ENCODE measurements at regions not wholly inside any gene's neighbourhood (a gene's known extent, or its start where the extent isn't known, plus 50 kb on each side); places are given as distances from the start of the nearest gene placed in this dataset.

GRCh38 chr5:167827766-167828165 is 463.7 kb upstream of the WWC1 start:
- no peak overlapping the region for H3K4me3 ChIP-seq (ENCODE audit: low read depth, low read length)
- WGBS = 57% methylated on average over 1 of the region's 1 CpG

GRCh38 chr5:167831754-167832504 is 459.5 kb upstream of the WWC1 start:
- 58% methylated on average over 8 of the region's 8 CpGs for WGBS

More at GRCh38 chr5:167827766-167828165, 463.7 kb upstream of the WWC1 start:
- no peak for DNase-seq (ENCODE audit: extremely low spot score)
- Histone ChIP-seq H3K4me1 (ENCODE audit: insufficient read depth) (no peaks in the 10 kb centered on the region), H3K36me3 (ENCODE audit: insufficient read depth) (no peaks in the 10 kb centered on the region), H3K27ac (ENCODE audit: low read depth) (no peak overlapping the region)

GRCh38 chr5:167832609-167833008 is 458.8 kb upstream of the WWC1 start:
- no peaks in the 10 kb centered on the region for H3K36me3 ChIP-seq (ENCODE audit: insufficient read depth)
- 0% methylated on average over 1 of the region's 1 CpG for WGBS
- DNase-seq (ENCODE audit: extremely low spot score) = no peak
- H3K4me1 ChIP-seq (ENCODE audit: insufficient read depth) = no peaks in the 10 kb centered on the region
- no peak overlapping the region for H3K27ac ChIP-seq (ENCODE audit: low read depth)
- H3K4me3 ChIP-seq (ENCODE audit: low read depth, low read length) = no peak overlapping the region

More at GRCh38 chr5:167831754-167832504, 459.5 kb upstream of the WWC1 start:
- H3K4me3 ChIP-seq (ENCODE audit: low read depth, low read length) = no peak overlapping the region
- DNase-seq (ENCODE audit: extremely low spot score) = no peak
- H3K27ac ChIP-seq (ENCODE audit: low read depth) = no peak overlapping the region
- H3K4me1 ChIP-seq (ENCODE audit: insufficient read depth) = no peaks in the 10 kb centered on the region
- H3K36me3 ChIP-seq (ENCODE audit: insufficient read depth) = no peaks in the 10 kb centered on the region

GRCh38 chr5:167833456-167833855 is 458.0 kb upstream of the WWC1 start:
- no peak for DNase-seq (ENCODE audit: extremely low spot score)
- Histone ChIP-seq H3K4me1 (ENCODE audit: insufficient read depth) (no peaks in the 10 kb centered on the region), H3K36me3 (ENCODE audit: insufficient read depth) (no peaks in the 10 kb centered on the region), H3K4me3 (ENCODE audit: low read depth, low read length) (no peak overlapping the region), H3K27ac (ENCODE audit: low read depth) (no peak overlapping the region)
- WGBS = 93% methylated on average over 6 of the region's 6 CpGs

GRCh38 chr5:167835146-167835545 is 456.3 kb upstream of the WWC1 start:
- Histone ChIP-seq H3K36me3 (ENCODE audit: insufficient read depth) (no peaks in the 10 kb centered on the region), H3K27ac (ENCODE audit: low read depth) (no peak overlapping the region), H3K4me1 (ENCODE audit: insufficient read depth) (no peaks in the 10 kb centered on the region), H3K4me3 (ENCODE audit: low read depth, low read length) (no peak overlapping the region)
- 78% methylated on average over 1 of the region's 1 CpG for WGBS
- no peak for DNase-seq (ENCODE audit: extremely low spot score)

GRCh38 chr5:167837127-167837526 is 454.3 kb upstream of the WWC1 start:
- H3K4me3 ChIP-seq (ENCODE audit: low read depth, low read length) = no peak overlapping the region
- WGBS = 87% methylated on average over 2 of the region's 2 CpGs
- H3K27ac ChIP-seq (ENCODE audit: low read depth) = no peak overlapping the region
- H3K36me3 ChIP-seq (ENCODE audit: insufficient read depth) = no peaks in the 10 kb centered on the region
- H3K4me1 ChIP-seq (ENCODE audit: insufficient read depth) = no peaks in the 10 kb centered on the region
- DNase-seq (ENCODE audit: extremely low spot score) = no peak

- WGBS = 70% methylated on average over 6 of the region's 6 CpGs
- Histone ChIP-seq H3K36me3 (ENCODE audit: insufficient read depth) (no peaks in the 10 kb centered on the region), H3K4me3 (ENCODE audit: low read depth, low read length) (no peak overlapping the region), H3K4me1 (ENCODE audit: insufficient read depth) (no peaks in the 10 kb centered on the region), H3K27ac (ENCODE audit: low read depth) (no peak overlapping the region)
- no peak for DNase-seq (ENCODE audit: extremely low spot score)
These were observed 452.4 kb upstream of the WWC1 start for GRCh38 chr5:167839065-167839464.

GRCh38 chr5:167840527-167841130 is 450.8 kb upstream of the WWC1 start:
- H3K4me1 ChIP-seq (ENCODE audit: insufficient read depth) = no peaks in the 10 kb centered on the region
- H3K36me3 ChIP-seq (ENCODE audit: insufficient read depth) = no peaks in the 10 kb centered on the region
- H3K27ac ChIP-seq (ENCODE audit: low read depth) = no peak overlapping the region
- H3K4me3 ChIP-seq (ENCODE audit: low read depth, low read length) = no peak overlapping the region
- no peak for DNase-seq (ENCODE audit: extremely low spot score)
- WGBS = 49% methylated on average over 8 of the region's 8 CpGs

- Histone ChIP-seq H3K4me1 (ENCODE audit: insufficient read depth) (no peaks in the 10 kb centered on the region), H3K27ac (ENCODE audit: low read depth) (no peak overlapping the region), H3K36me3 (ENCODE audit: insufficient read depth) (no peaks in the 10 kb centered on the region), H3K4me3 (ENCODE audit: low read depth, low read length) (no peak overlapping the region)
- DNase-seq (ENCODE audit: extremely low spot score) = no peak
- WGBS = 62% methylated on average over 4 of the region's 4 CpGs
These were observed 447.4 kb upstream of the WWC1 start for GRCh38 chr5:167843881-167844572.

GRCh38 chr5:167845952-167846351 is 445.5 kb upstream of the WWC1 start:
- DNase-seq (ENCODE audit: extremely low spot score) = no peak
- WGBS = 71% methylated on average over 2 of the region's 2 CpGs
- no peaks in the 10 kb centered on the region for H3K4me1 ChIP-seq (ENCODE audit: insufficient read depth)
- no peak overlapping the region for H3K27ac ChIP-seq (ENCODE audit: low read depth)
- H3K4me3 ChIP-seq (ENCODE audit: low read depth, low read length) = no peak overlapping the region
- H3K36me3 ChIP-seq (ENCODE audit: insufficient read depth) = no peaks in the 10 kb centered on the region

GRCh38 chr5:167849874-167850273 is 441.6 kb upstream of the WWC1 start:
- Histone ChIP-seq H3K27ac (ENCODE audit: low read depth) (no peak overlapping the region), H3K4me3 (ENCODE audit: low read depth, low read length) (no peak overlapping the region), H3K4me1 (ENCODE audit: insufficient read depth) (no peaks in the 10 kb centered on the region), H3K36me3 (ENCODE audit: insufficient read depth) (no peaks in the 10 kb centered on the region)
- 89% methylated on average over 4 of the region's 4 CpGs for WGBS
- no peak for DNase-seq (ENCODE audit: extremely low spot score)

- 62% methylated on average over 2 of the region's 2 CpGs for WGBS
- no peaks in the 10 kb centered on the region for H3K36me3 ChIP-seq (ENCODE audit: insufficient read depth)
- no peaks in the 10 kb centered on the region for H3K4me1 ChIP-seq (ENCODE audit: insufficient read depth)
- no peak for DNase-seq (ENCODE audit: extremely low spot score)
- H3K4me3 ChIP-seq (ENCODE audit: low read depth, low read length) = no peak overlapping the region
- no peak overlapping the region for H3K27ac ChIP-seq (ENCODE audit: low read depth)
These were observed 440.5 kb upstream of the WWC1 start for GRCh38 chr5:167850911-167851310.

GRCh38 chr5:167851416-167851815 is 440.0 kb upstream of the WWC1 start:
- WGBS = 88% methylated on average over 5 of the region's 5 CpGs
- Histone ChIP-seq H3K4me3 (ENCODE audit: low read depth, low read length) (no peak overlapping the region), H3K36me3 (ENCODE audit: insufficient read depth) (no peaks in the 10 kb centered on the region)

GRCh38 chr5:167852515-167852914 is 438.9 kb upstream of the WWC1 start:
- WGBS = 90% methylated on average over 5 of the region's 5 CpGs
- H3K4me1 ChIP-seq (ENCODE audit: insufficient read depth) = no peaks in the 10 kb centered on the region
- no peak for DNase-seq (ENCODE audit: extremely low spot score)
- H3K4me3 ChIP-seq (ENCODE audit: low read depth, low read length) = no peak overlapping the region
- no peaks in the 10 kb centered on the region for H3K36me3 ChIP-seq (ENCODE audit: insufficient read depth)
- no peak overlapping the region for H3K27ac ChIP-seq (ENCODE audit: low read depth)

More at GRCh38 chr5:167851416-167851815, 440.0 kb upstream of the WWC1 start:
- H3K4me1 ChIP-seq (ENCODE audit: insufficient read depth) = no peaks in the 10 kb centered on the region
- no peak overlapping the region for H3K27ac ChIP-seq (ENCODE audit: low read depth)
- DNase-seq (ENCODE audit: extremely low spot score) = no peak
